Naive thymus-derived CD4-positive, alpha-beta T cell (primary cell): ENCODE measurements at regions not wholly inside any gene's neighbourhood (a gene's known extent, or its start where the extent isn't known, plus 50 kb on each side); places are given as distances from the start of the nearest gene placed in this dataset.
"Not testable (repeated sequence)": the region's sequence is repeated elsewhere in the genome, so short reads cannot be mapped to it uniquely, and the experiment has no call there.

Source experiments
- ATAC-seq: fragments of 150-1000 bp; cut with Tn5 transposase; 2 replicates; pipeline ENCODE4 v1.10.0; 2021; ENCODE audit warnings: mild to moderate bottlenecking, moderate library complexity
- CTCF ChIA-PET: fragments of 350-600 bp; sonication (Branson Sonifier 250); formaldehyde crosslinking; loops from one replicate; lab custom pipeline; 2021; ENCODE audit warnings: antibody characterized with exemption; lab: Charles Lee
- POLR2A ChIA-PET: fragments of 350-600 bp; sonication (Branson Sonifier 250); formaldehyde crosslinking; loops from one replicate; lab custom pipeline; 2021; ENCODE audit warnings: antibody characterized with exemption, inconsistent platforms; lab: Charles Lee
- DNase-seq, 9 donors: peaks; one replicate each; pipeline versions ENCODE4 v3.0.0 to v3.0.0-alpha.2; 2020 to 2022; ENCODE audit warnings: mixed read lengths in 1 of 9
- H3K27ac ChIP-seq: one replicate; pipeline ENCODE4 v1.7.0; 2013; ENCODE audit warnings: mild to moderate bottlenecking, low read depth, low read length, moderate library complexity
- H3K27me3 ChIP-seq, 2 donors: one replicate each; pipeline ENCODE4 v1.7.0; 2013; ENCODE audit warnings: low read length in 2 of 2, mild to moderate bottlenecking in 2 of 2, moderate library complexity in 2 of 2; ENCODE audit not compliant: control insufficient read depth in 2 of 2, insufficient read depth in 2 of 2
- H3K36me3 ChIP-seq, 3 experiments: 1 replicate in 2 of 3; 2 replicates in 1 of 3; pipeline ENCODE4 v1.7.0; 2013; ENCODE audit warnings: low read length in 3 of 3, mild to moderate bottlenecking in 3 of 3, moderate library complexity in 1 of 3; ENCODE audit not compliant: insufficient read depth in 3 of 3, control insufficient read depth in 2 of 3
- H3K4me1 ChIP-seq, 2 donors: one replicate each; pipeline ENCODE4 v1.7.0; 2013; ENCODE audit warnings: low read length in 2 of 2, mild to moderate bottlenecking in 2 of 2, moderate library complexity in 1 of 2; ENCODE audit not compliant: control insufficient read depth in 2 of 2, insufficient read depth in 2 of 2
- H3K4me3 ChIP-seq: 2 replicates; pipeline ENCODE4 v1.7.0; 2013; ENCODE audit warnings: mild to moderate bottlenecking, low read length
- H3K9me3 ChIP-seq, 3 experiments: 1 replicate in 2 of 3; 2 replicates in 1 of 3; pipeline ENCODE4 v1.7.0; 2013; ENCODE audit warnings: low read length in 3 of 3; ENCODE audit not compliant: control insufficient read depth in 2 of 3
- H3K27ac Mint-ChIP-seq, 9 donors: one replicate each; pipeline ENCODE4 v1.8.0; 2020 to 2022; ENCODE audit warnings: mixed read lengths in 9 of 9, mild to moderate bottlenecking in 8 of 9, moderate library complexity in 5 of 9, inconsistent platforms in 2 of 9
- H3K27me3 Mint-ChIP-seq, 5 donors: one replicate each; pipeline ENCODE4 v1.8.0; 2021 to 2022; ENCODE audit warnings: mixed read lengths in 5 of 5, mild to moderate bottlenecking in 1 of 5
- H3K36me3 Mint-ChIP-seq, 5 donors: one replicate each; pipeline ENCODE4 v1.8.0; 2020 to 2022; ENCODE audit warnings: mixed read lengths in 5 of 5, mild to moderate bottlenecking in 3 of 5, inconsistent platforms in 1 of 5
- H3K4me1 Mint-ChIP-seq, 7 donors: one replicate each; pipeline ENCODE4 v1.8.0; 2020 to 2022; ENCODE audit warnings: mixed read lengths in 7 of 7, mild to moderate bottlenecking in 3 of 7, inconsistent platforms in 1 of 7
- H3K4me3 Mint-ChIP-seq, 10 donors: one replicate each; pipeline ENCODE4 v1.8.0; 2020 to 2022; ENCODE audit warnings: mild to moderate bottlenecking in 10 of 10, mixed read lengths in 10 of 10, moderate library complexity in 6 of 10, inconsistent platforms in 2 of 10
- H3K9me3 Mint-ChIP-seq, 11 donors: one replicate each; pipeline ENCODE4 v1.8.0; 2020 to 2022; ENCODE audit warnings: mixed read lengths in 11 of 11, mild to moderate bottlenecking in 4 of 11, inconsistent platforms in 1 of 11, moderate library complexity in 1 of 11
- intact Hi-C, 2 donors: fragments of 100-400 bp; cut with micrococcal nuclease; formaldehyde crosslinking; loops; one replicate each; pipeline ENCODE4 v1.15.1; 2023

GRCh38 chr2:8382485-8382884, 299.4 kb upstream of the ID2 start:
- no peak overlapping the region for H3K27ac ChIP-seq
- Mint-ChIP-seq H3K36me3 (peaks cover 0 to 8% (median 0%) of the 10 kb centered on the region in 5 donors), H3K4me1 (peaks cover 0 to 20% (median 5%) of the 10 kb centered on the region in 7 donors), H3K27me3 (peaks cover 0 to 11% (median 9%) of the 10 kb centered on the region in 5 donors), H3K4me3 (no peak overlapping the region), H3K27ac (no peak overlapping the region), H3K9me3 (peaks cover 0 to 2% (median 0%) of the 10 kb centered on the region in 11 donors)
- CTCF ChIA-PET, result no interaction called here
- intact Hi-C loops, result no loop called here
- POLR2A ChIA-PET, result no interaction called here
- DNase-seq (no peak), ATAC-seq (no peak)
- no peaks in the 10 kb centered on the region for H3K4me1 ChIP-seq
- no peak overlapping the region for H3K4me3 ChIP-seq
- H3K36me3 ChIP-seq, result no peaks in the 10 kb centered on the region
- H3K27me3 ChIP-seq, result no peaks in the 10 kb centered on the region
- H3K9me3 ChIP-seq, result no peaks in the 10 kb centered on the region

- H3K4me1 ChIP-seq, ATAC-seq, H3K4me3 ChIP-seq, H3K36me3 ChIP-seq, H3K27me3 ChIP-seq, H3K9me3 ChIP-seq, H3K4me3 Mint-ChIP-seq, H3K36me3 Mint-ChIP-seq, H3K27ac ChIP-seq, H3K9me3 Mint-ChIP-seq, CTCF ChIA-PET, H3K27me3 Mint-ChIP-seq, intact Hi-C loops, DNase-seq, POLR2A ChIA-PET, H3K27ac Mint-ChIP-seq: not testable (repeated sequence)
- H3K4me1 Mint-ChIP-seq, result peaks cover 0 to 12% (median 0%) of the 10 kb centered on the region in 7 donors
These were observed 295.1 kb upstream of the ID2 start for GRCh38 chr2:8386748-8387147.

GRCh38 chr2:8388781-8389180, 293.1 kb upstream of the ID2 start:
- Mint-ChIP-seq H3K27me3 (peaks cover 0 to 6% (median 0%) of the 10 kb centered on the region in 5 donors), H3K4me3 (no peak overlapping the region), H3K4me1 (peaks cover 0 to 10% (median 0%) of the 10 kb centered on the region in 7 donors), H3K36me3 (peaks cover 0 to 7% (median 0%) of the 10 kb centered on the region in 5 donors), H3K27ac (no peak overlapping the region), H3K9me3 (peaks cover 0 to 3% (median 0%) of the 10 kb centered on the region in 11 donors)
- H3K4me3 ChIP-seq, result no peak overlapping the region
- no peaks in the 10 kb centered on the region for H3K4me1 ChIP-seq
- H3K9me3 ChIP-seq, result no peaks in the 10 kb centered on the region
- ATAC-seq, result no peak
- DNase-seq, result no peak
- intact Hi-C loops, result no loop called here
- POLR2A ChIA-PET, result no interaction called here
- H3K27me3 ChIP-seq, result no peaks in the 10 kb centered on the region
- CTCF ChIA-PET, result no interaction called here
- H3K27ac ChIP-seq, result no peak overlapping the region
- no peaks in the 10 kb centered on the region for H3K36me3 ChIP-seq

- ChIA-PET POLR2A (no interaction called here), CTCF (interaction anchor here (0.6 kb wide), 1 partner anchor 538 kb away, joined by 4 read pairs; no protein-coding TSS in a partner anchor)
- Mint-ChIP-seq H3K36me3 (peaks cover 0 to 4% (median 0%) of the 10 kb centered on the region in 5 donors), H3K4me3 (no peak overlapping the region), H3K4me1 (peaks cover 0 to 7% (median 0%) of the 10 kb centered on the region in 7 donors), H3K9me3 (peaks cover 0 to 3% (median 0%) of the 10 kb centered on the region in 11 donors), H3K27me3 (peaks cover 0 to 1% (median 0%) of the 10 kb centered on the region in 5 donors), H3K27ac (no peak overlapping the region)
- Histone ChIP-seq H3K4me3 (no peak overlapping the region), H3K36me3 (no peaks in the 10 kb centered on the region), H3K4me1 (no peaks in the 10 kb centered on the region), H3K9me3 (no peaks in the 10 kb centered on the region), H3K27ac (no peak overlapping the region), H3K27me3 (no peaks in the 10 kb centered on the region)
- intact Hi-C loops, result no loop called here
- no peak for DNase-seq
- ATAC-seq, result no peak
These were observed 292.3 kb upstream of the ID2 start for GRCh38 chr2:8389431-8390108.

- no peaks in the 10 kb centered on the region for H3K36me3 ChIP-seq
- H3K4me1 Mint-ChIP-seq, result peaks cover 0 to 11% (median 4%) of the 10 kb centered on the region in 7 donors
- no peak overlapping the region for H3K27ac ChIP-seq
- H3K4me1 ChIP-seq, result no peaks in the 10 kb centered on the region
- H3K9me3 Mint-ChIP-seq, result peaks cover 0 to 3% (median 0%) of the 10 kb centered on the region in 11 donors
- ChIA-PET CTCF (no interaction called here), POLR2A (no interaction called here)
- no peak overlapping the region for H3K4me3 ChIP-seq
- ATAC-seq, result no peak
- no peak for DNase-seq
- H3K4me3 Mint-ChIP-seq, result no peak overlapping the region
- no peaks in the 10 kb centered on the region for H3K9me3 ChIP-seq
- peaks cover 0 to 3% (median 0%) of the 10 kb centered on the region in 5 donors for H3K36me3 Mint-ChIP-seq
- no peaks in the 10 kb centered on the region for H3K27me3 ChIP-seq
- H3K27ac Mint-ChIP-seq, result no peak overlapping the region
- intact Hi-C loops, result no loop called here
- H3K27me3 Mint-ChIP-seq, result no peaks in the 10 kb centered on the region
These were observed 290.7 kb upstream of the ID2 start for GRCh38 chr2:8391126-8391525.

GRCh38 chr2:8391584-8391983, 290.3 kb upstream of the ID2 start:
- ATAC-seq, result no peak
- Histone ChIP-seq H3K4me1 (no peaks in the 10 kb centered on the region), H3K36me3 (no peaks in the 10 kb centered on the region), H3K4me3 (no peak overlapping the region), H3K27ac (no peak overlapping the region), H3K27me3 (no peaks in the 10 kb centered on the region), H3K9me3 (no peaks in the 10 kb centered on the region)
- no peak for DNase-seq
- no peak overlapping the region for H3K27ac Mint-ChIP-seq
- H3K36me3 Mint-ChIP-seq, result peaks cover 0 to 3% (median 0%) of the 10 kb centered on the region in 5 donors
- no peak overlapping the region for H3K4me3 Mint-ChIP-seq
- CTCF ChIA-PET, result no interaction called here
- peaks cover 0 to 11% (median 4%) of the 10 kb centered on the region in 7 donors for H3K4me1 Mint-ChIP-seq
- POLR2A ChIA-PET, result no interaction called here
- no peaks in the 10 kb centered on the region for H3K27me3 Mint-ChIP-seq
- intact Hi-C loops, result no loop called here
- peaks cover 0 to 3% (median 0%) of the 10 kb centered on the region in 11 donors for H3K9me3 Mint-ChIP-seq
